GM23338 (cell line): ENCODE measurements at regions not wholly inside any gene's neighbourhood (a gene's known extent, or its start where the extent isn't known, plus 50 kb on each side); places are given as distances from the start of the nearest gene placed in this dataset.

Experiments used
- CTCF ChIP-seq, 2 experiments: fragments of 200-600 bp in 1 of 2; sonication (generic) in 1 of 2; conservative IDR thresholded peaks; 2 replicates each; pipeline versions ENCODE4 v1.5.1 to v1.6.1; 2016 to 2017; ENCODE audit warnings: antibody characterized with exemption in 2 of 2, low read depth in 2 of 2, mild to moderate bottlenecking in 2 of 2, moderate library complexity in 1 of 2
- ETS1 ChIP-seq: IDR thresholded peaks from 2 replicates; pipeline ENCODE4 v1.6.1; 2016; ENCODE audit warnings: antibody characterized with exemption
- EZH2 ChIP-seq: fragments of 200-600 bp; sonication (generic); IDR thresholded peaks from one replicate; pipeline ENCODE4 v1.8.0; 2017; ENCODE audit warnings: antibody characterized with exemption, mild to moderate bottlenecking, low read depth; ENCODE audit not compliant: unreplicated experiment
- NANOG ChIP-seq: IDR thresholded peaks from 2 replicates; pipeline ENCODE4 v1.6.1; 2016; ENCODE audit warnings: antibody characterized with exemption, borderline replicate concordance
- POLR2AphosphoS5 ChIP-seq: IDR thresholded peaks from 2 replicates; pipeline ENCODE4 v1.6.1; 2016; ENCODE audit warnings: antibody characterized with exemption, low read depth
- REST ChIP-seq: IDR thresholded peaks from one replicate; pipeline ENCODE4 v1.6.1; 2018; ENCODE audit warnings: antibody characterized with exemption; ENCODE audit not compliant: unreplicated experiment
- ZNF331 ChIP-seq: fragments of 250-450 bp; sonication (Bioruptor Pico); IDR thresholded peaks from 2 replicates; pipeline ENCODE4 v1.5.0; 2020; ENCODE audit warnings: low read depth, mild to moderate bottlenecking, moderate library complexity

DNA sequence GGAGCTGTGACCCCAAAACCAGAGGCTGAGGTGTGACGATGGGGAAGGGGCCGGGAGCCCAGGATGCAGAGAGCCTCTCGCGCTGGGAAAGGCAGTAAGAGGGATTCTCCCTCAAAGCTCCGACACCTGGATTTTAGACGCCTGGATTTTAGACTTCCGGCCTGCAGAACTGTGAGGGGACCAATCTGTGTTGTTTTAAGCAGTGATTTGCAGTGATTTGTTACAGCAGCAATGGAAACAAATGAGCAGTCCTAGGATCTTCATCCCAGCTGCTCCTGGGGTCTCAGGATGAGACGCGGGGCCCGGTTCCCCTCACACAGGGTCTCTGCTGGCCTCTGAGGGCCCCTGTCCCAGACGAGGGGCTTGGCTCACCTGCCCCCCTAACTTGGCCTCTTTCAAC lies 365.5 kb downstream of the THBS2 start:
- TF ChIP-seq POLR2AphosphoS5 (no peak), REST (no peak), CTCF (conservative IDR thresholded peaks at IDR 0.05; ENCODE audit: low read depth in 2 of 2) (no peak), ZNF331 (CRISPR knock-in tag) (no peak), EZH2 (no peak), ETS1 (no peak), NANOG (no peak)
